K562 (cell line): ENCODE measurements at regions not wholly inside any gene's neighbourhood (a gene's known extent, or its start where the extent isn't known, plus 50 kb on each side); places are given as distances from the start of the nearest gene placed in this dataset.

Experiments
- CBFA2T2 ChIP-seq: fragments of 450-650 bp; conservative IDR thresholded peaks from 2 replicates; pipeline ENCODE4 v1.6.1; 2017; ENCODE audit warnings: mild to moderate bottlenecking
- CEBPZ ChIP-seq: fragments of 150-350 bp; IDR thresholded peaks from 2 replicates; pipeline ENCODE4 v1.6.1; 2014; ENCODE audit warnings: low read depth, mild to moderate bottlenecking, low read length, borderline replicate concordance
- JUNB ChIP-seq: fragments of 450-650 bp; formaldehyde crosslinking; conservative IDR thresholded peaks from 2 replicates; pipeline ENCODE4 v1.4.0; 2020; ENCODE audit warnings: mild to moderate bottlenecking
- NR2C1 ChIP-seq, 2 experiments: fragments of 450-650 bp; IDR thresholded peaks; 2 replicates each; pipeline ENCODE4 v1.6.1; 2017; ENCODE audit warnings: mild to moderate bottlenecking in 2 of 2, antibody characterized with exemption in 1 of 2, inconsistent platforms in 1 of 2, missing compliant biosample characterization in 1 of 2, missing genetic modification characterization in 1 of 2
- PHTF2 ChIP-seq: fragments of 250-450 bp; sonication (Bioruptor Pico); IDR thresholded peaks from 2 replicates; pipeline ENCODE4 v1.5.0; 2021; ENCODE audit warnings: mild to moderate bottlenecking
- RBM17 ChIP-seq: fragments of 200-400 bp; formaldehyde crosslinking; IDR thresholded peaks from 2 replicates; pipeline ENCODE4 v1.6.1; 2017; ENCODE audit warnings: low read depth, mild to moderate bottlenecking, low read length, borderline replicate concordance
- SNAPC5 ChIP-seq: fragments of 250-450 bp; sonication (Bioruptor Pico); IDR thresholded peaks from 2 replicates; pipeline ENCODE4 v1.8.0; 2021; ENCODE audit warnings: moderate library complexity, mild to moderate bottlenecking, inconsistent platforms
- SRF ChIP-seq, 2 experiments: fragments of 250-450, 450-650 bp in 1 of 2; sonication (Bioruptor Pico) in 1 of 2; sonication (generic) in 1 of 2; formaldehyde crosslinking; IDR thresholded peaks; 2 replicates each; pipeline versions ENCODE4 v1.5.0 to v1.5.1; 2020 to 2022; ENCODE audit warnings: mild to moderate bottlenecking in 1 of 2, missing genetic modification reagents in 1 of 2
- ZNF77 ChIP-seq: fragments of 250-450 bp; sonication (Bioruptor Pico); IDR thresholded peaks from 2 replicates; pipeline ENCODE4 v1.5.0; 2020

GRCh38 chr15:57867970-57868798 lies 161.7 kb downstream of the POLR2M start (continued):
- TF ChIP-seq CEBPZ: no peak
- peak in 1 of 2 experiments; percentile 18; a peak in 1 of 4 replicates for TF ChIP-seq SRF (CRISPR knock-in tag; IDR thresholded peaks at IDR 0.05)
- TF ChIP-seq SNAPC5: no peak
- no peak for TF ChIP-seq NR2C1 (IDR thresholded peaks at IDR 0.05)
- no peak for TF ChIP-seq NR2C1 (tag; IDR thresholded peaks at IDR 0.05)
- TF ChIP-seq PHTF2 (CRISPR knock-in tag): no peak
- no peak for TF ChIP-seq JUNB (CRISPR knock-in tag)
- TF ChIP-seq RBM17: no peak
- TF ChIP-seq ZNF77 (CRISPR knock-in tag): no peak
- no peak for TF ChIP-seq CBFA2T2
